B cell (primary cell): ENCODE measurements at regions not wholly inside any gene's neighbourhood (a gene's known extent, or its start where the extent isn't known, plus 50 kb on each side); places are given as distances from the start of the nearest gene placed in this dataset.

Source experiments
- ATAC-seq: fragments of 200-7000 bp; cut with Tn5 transposase; one replicate; pipeline ENCODE4 v1.10.0; 2021; ENCODE audit warnings: low read depth, mild to moderate bottlenecking, moderate number of reproducible peaks, moderate library complexity
- CTCF ChIA-PET: fragments of 350-600 bp; sonication (Branson Sonifier 250); formaldehyde crosslinking; loops from one replicate; lab custom pipeline; 2021; ENCODE audit warnings: antibody characterized with exemption, inconsistent platforms; lab: Charles Lee
- POLR2A ChIA-PET: fragments of 350-600 bp; sonication (Branson Sonifier 250); formaldehyde crosslinking; loops from one replicate; lab custom pipeline; 2021; ENCODE audit warnings: antibody characterized with exemption; lab: Charles Lee
- DNase-seq: peaks from one replicate; pipeline ENCODE4 v3.0.0; 2013
- H2AFZ ChIP-seq: 2 replicates; pipeline ENCODE4 v1.6.1; 2012; ENCODE audit warnings: mild to moderate bottlenecking, low read depth, low read length; ENCODE audit not compliant: insufficient read depth, poor library complexity, severe bottlenecking
- H3K27ac ChIP-seq, 2 donors: 1 replicate in 1 of 2; 2 replicates in 1 of 2; pipeline ENCODE4 v1.5.1; 2012 to 2013; ENCODE audit warnings: low read length in 2 of 2, mild to moderate bottlenecking in 2 of 2, moderate library complexity in 1 of 2
- H3K27me3 ChIP-seq, 4 experiments: fragments of 200-600 bp in 1 of 4; sonication (generic) in 1 of 4; replicated peaks in 1 of 4; 1 replicate in 2 of 4; 2 replicates in 2 of 4; pipeline versions ENCODE4 v1.6.1 to v1.7.0; 2013 to 2016; ENCODE audit warnings: low read length in 3 of 4, mild to moderate bottlenecking in 2 of 4, mixed read lengths in 1 of 4, moderate library complexity in 1 of 4; ENCODE audit not compliant: insufficient read depth in 4 of 4, control insufficient read depth in 3 of 4; ENCODE audit errors: control extremely low read depth in 1 of 4
- H3K36me3 ChIP-seq, 2 experiments: replicated peaks in 1 of 2; 1 replicate in 1 of 2; 2 replicates in 1 of 2; pipeline versions ENCODE4 v1.6.1 to v1.7.1; 2013; ENCODE audit warnings: low read length in 1 of 2; ENCODE audit not compliant: insufficient read depth in 2 of 2, control insufficient read depth in 1 of 2; ENCODE audit errors: control extremely low read depth in 1 of 2, extremely low read depth in 1 of 2
- H3K4me1 ChIP-seq, 2 donors: fragments of 200-600 bp in 1 of 2; sonication (generic) in 1 of 2; 1 replicate in 1 of 2; 2 replicates in 1 of 2; pipeline versions ENCODE4 v1.5.1 to v1.6.1; 2013 to 2017; ENCODE audit warnings: low read length in 2 of 2; ENCODE audit not compliant: control insufficient read depth in 2 of 2, insufficient read depth in 2 of 2
- H3K4me2 ChIP-seq: replicated peaks from 2 replicates; pipeline ENCODE3; 2012; ENCODE audit warnings: mild to moderate bottlenecking, low read depth, low read length; ENCODE audit not compliant: poor library complexity, severe bottlenecking
- H3K4me3 ChIP-seq, 5 experiments: fragments of 200-600 bp in 1 of 5; sonication (generic) in 1 of 5; 1 replicate in 3 of 5; 2 replicates in 2 of 5; pipeline versions ENCODE4 v1.5.1 to v1.7.0; 2011 to 2016; ENCODE audit warnings: low read length in 4 of 5, mild to moderate bottlenecking in 4 of 5, low read depth in 2 of 5, control low read depth in 1 of 5, moderate library complexity in 1 of 5; ENCODE audit not compliant: insufficient read depth in 1 of 5; ENCODE audit errors: control extremely low read depth in 1 of 5, extremely low read depth in 1 of 5
- H3K79me2 ChIP-seq: fragments of 200-600 bp; sonication (generic); one replicate; pipeline ENCODE4 v1.6.0; 2016; ENCODE audit warnings: low read length; ENCODE audit not compliant: control insufficient read depth, insufficient read depth
- H3K9ac ChIP-seq: fragments of 200-600 bp; sonication (generic); 2 replicates; pipeline ENCODE4 v1.6.1; 2017; ENCODE audit warnings: mild to moderate bottlenecking, low read length, moderate library complexity
- H3K9me3 ChIP-seq, 3 donors: one replicate each; pipeline versions ENCODE4 v1.6.1 to v1.7.1; 2013; ENCODE audit warnings: low read length in 2 of 3; ENCODE audit not compliant: control insufficient read depth in 2 of 3, insufficient read depth in 1 of 3; ENCODE audit errors: control extremely low read depth in 1 of 3
- H4K20me1 ChIP-seq: 2 replicates; pipeline ENCODE4 v1.6.0; 2012; ENCODE audit warnings: mild to moderate bottlenecking, low read length; ENCODE audit not compliant: insufficient read depth, control insufficient read depth, poor library complexity, severe bottlenecking
- H3K27ac Mint-ChIP-seq: one replicate; pipeline ENCODE4 v1.8.0; 2021; ENCODE audit warnings: mixed read lengths
- H3K27me3 Mint-ChIP-seq: one replicate; pipeline ENCODE4 v1.8.0; 2021; ENCODE audit warnings: mixed read lengths
- H3K4me1 Mint-ChIP-seq: one replicate; pipeline ENCODE4 v1.8.0; 2021; ENCODE audit warnings: mixed read lengths
- H3K4me3 Mint-ChIP-seq: one replicate; pipeline ENCODE4 v1.8.0; 2021; ENCODE audit warnings: mixed read lengths
- H3K9me3 Mint-ChIP-seq: one replicate; pipeline ENCODE4 v1.8.0; 2022; ENCODE audit warnings: mixed read lengths; ENCODE audit not compliant: insufficient read depth
- EZH2 ChIP-seq: IDR thresholded peaks from 2 replicates; pipeline ENCODE4 v1.6.1; 2012; ENCODE audit warnings: borderline replicate concordance, low read depth, mild to moderate bottlenecking, moderate library complexity, low read length; ENCODE audit not compliant: insufficient read depth, poor library complexity, severe bottlenecking
- WGBS: methylation state at CpG from one replicate; pipeline ENCODE4 v1.1.5; 2013; ENCODE audit warnings: missing lambda C conversion rate; ENCODE audit not compliant: insufficient coverage; 5-methylcytosine and 5-hydroxymethylcytosine counted together
- intact Hi-C: fragments of 100-400 bp; cut with micrococcal nuclease; formaldehyde crosslinking; loops from one replicate; pipeline ENCODE4 v1.10.0; 2022
- TF ChIP-seq, protein P1 (sequence below): fragments of 200-600 bp; IDR thresholded peaks from one replicate; pipeline ENCODE4 v1.8.0; 2022; ENCODE audit warnings: antibody characterized with exemption, mild to moderate bottlenecking

DNA sequence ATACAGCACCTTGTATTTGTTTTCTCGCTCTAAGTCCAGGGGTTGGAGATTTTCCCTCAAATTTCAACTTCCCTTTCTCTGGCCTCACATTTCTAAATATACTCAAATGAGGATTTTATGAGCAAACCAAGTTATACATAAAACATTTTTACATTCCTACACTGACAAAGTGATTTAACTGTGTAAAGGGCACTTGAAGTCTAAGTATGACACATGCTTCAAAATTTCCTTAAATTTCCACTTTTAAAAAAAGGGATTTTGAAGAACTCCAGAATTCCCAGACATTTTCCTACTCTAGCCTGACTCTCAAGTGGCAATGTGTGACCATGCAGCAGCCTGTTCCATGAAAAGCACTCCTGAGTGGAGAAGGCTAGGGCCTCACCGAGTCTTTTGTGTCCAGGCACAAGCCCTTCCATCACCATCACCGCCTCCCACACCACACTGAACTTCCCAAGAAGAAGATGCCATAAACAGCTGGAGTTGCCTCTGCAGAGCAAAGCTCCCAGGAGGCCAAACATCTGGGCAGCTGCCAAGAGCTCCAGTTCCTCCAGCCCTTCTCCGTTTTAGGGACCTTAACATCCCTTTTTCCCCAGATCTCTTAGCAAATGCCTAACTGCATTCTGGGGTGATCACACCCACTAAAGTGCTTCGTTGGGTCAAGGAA, 68.9 kb downstream of the NCR2 start:
- Histone ChIP-seq H3K4me1 (no peaks in the 10 kb centered on the region), H4K20me1 (no peaks in the 10 kb centered on the region), H3K27ac (no peak overlapping the region), H3K27me3 (peaks cover 0 to 30% (median 9%) of the 10 kb centered on the region in 4 experiments), H3K9ac (no peak overlapping the region), H3K9me3 (peaks cover 0 to 15% (median 0%) of the 10 kb centered on the region in 3 donors), H2AFZ (no peak overlapping the region), H3K4me2 (no peak overlapping the region), H3K4me3 (no peak overlapping the region), H3K79me2 (no peaks in the 10 kb centered on the region), H3K36me3 (no peaks in the 10 kb centered on the region)
- Mint-ChIP-seq H3K27me3 (peaks cover 37% of the 10 kb centered on the region), H3K27ac (no peak overlapping the region), H3K4me1 (no peaks in the 10 kb centered on the region), H3K4me3 (no peak overlapping the region), H3K9me3 (peaks cover 3% of the 10 kb centered on the region)
- ChIA-PET POLR2A (no interaction called here), CTCF (no interaction called here)
- intact Hi-C loops: no loop called here
- DNase-seq (no peak), ATAC-seq (no peak)
- TF ChIP-seq, protein P1, sequence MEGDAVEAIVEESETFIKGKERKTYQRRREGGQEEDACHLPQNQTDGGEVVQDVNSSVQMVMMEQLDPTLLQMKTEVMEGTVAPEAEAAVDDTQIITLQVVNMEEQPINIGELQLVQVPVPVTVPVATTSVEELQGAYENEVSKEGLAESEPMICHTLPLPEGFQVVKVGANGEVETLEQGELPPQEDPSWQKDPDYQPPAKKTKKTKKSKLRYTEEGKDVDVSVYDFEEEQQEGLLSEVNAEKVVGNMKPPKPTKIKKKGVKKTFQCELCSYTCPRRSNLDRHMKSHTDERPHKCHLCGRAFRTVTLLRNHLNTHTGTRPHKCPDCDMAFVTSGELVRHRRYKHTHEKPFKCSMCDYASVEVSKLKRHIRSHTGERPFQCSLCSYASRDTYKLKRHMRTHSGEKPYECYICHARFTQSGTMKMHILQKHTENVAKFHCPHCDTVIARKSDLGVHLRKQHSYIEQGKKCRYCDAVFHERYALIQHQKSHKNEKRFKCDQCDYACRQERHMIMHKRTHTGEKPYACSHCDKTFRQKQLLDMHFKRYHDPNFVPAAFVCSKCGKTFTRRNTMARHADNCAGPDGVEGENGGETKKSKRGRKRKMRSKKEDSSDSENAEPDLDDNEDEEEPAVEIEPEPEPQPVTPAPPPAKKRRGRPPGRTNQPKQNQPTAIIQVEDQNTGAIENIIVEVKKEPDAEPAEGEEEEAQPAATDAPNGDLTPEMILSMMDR: no peak
- TF ChIP-seq EZH2: no peak
- WGBS: 91% methylated on average over 4 of the region's 5 CpGs

DNA sequence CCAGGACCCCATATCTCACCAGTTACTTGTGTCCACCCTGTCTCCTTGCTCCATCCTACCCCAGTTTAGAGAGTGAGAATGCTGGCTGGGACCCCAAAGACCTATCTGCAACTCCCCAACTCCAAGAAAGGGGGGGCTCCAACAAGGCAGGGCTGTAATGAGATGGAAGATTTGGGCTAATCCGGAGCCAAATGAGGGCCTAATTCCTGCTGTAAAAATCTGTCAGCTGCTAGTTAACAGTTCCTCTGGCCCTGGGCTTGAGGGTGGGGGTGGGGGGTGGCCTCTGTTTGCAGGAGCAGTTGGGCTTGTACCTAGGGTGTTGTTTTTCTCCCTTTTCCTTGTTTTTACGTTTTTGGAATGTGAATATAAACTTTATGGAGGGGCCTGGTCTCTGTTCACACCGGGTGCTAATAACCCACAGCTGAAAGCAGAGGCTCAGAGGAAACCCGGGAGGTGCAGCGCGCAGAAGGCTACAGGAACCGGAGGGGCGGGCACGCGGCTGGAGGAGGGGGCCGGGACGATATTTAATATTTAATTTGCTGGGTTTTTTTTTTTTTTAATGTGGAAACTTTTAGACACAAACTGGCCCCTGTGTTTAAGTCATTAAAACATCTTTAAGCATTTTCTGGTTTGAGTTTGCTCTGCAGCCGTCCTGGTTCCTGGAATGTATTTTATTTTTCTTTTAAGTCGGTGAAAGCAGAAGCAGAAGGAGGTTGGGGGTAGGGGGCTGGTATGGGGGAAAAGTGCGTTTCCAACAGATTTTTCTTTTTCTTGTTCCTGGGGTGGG, 70.7 kb downstream of the NCR2 start:
- CTCF ChIA-PET: no interaction called here
- ATAC-seq (no peak), DNase-seq (no peak)
- Histone ChIP-seq H3K9ac (no peak overlapping the region), H3K9me3 (peaks cover 0 to 11% (median 0%) of the 10 kb centered on the region in 3 donors), H2AFZ (no peak overlapping the region), H3K27ac (no peak overlapping the region), H3K79me2 (no peaks in the 10 kb centered on the region), H4K20me1 (no peaks in the 10 kb centered on the region), H3K36me3 (no peaks in the 10 kb centered on the region), H3K4me3 (no peak overlapping the region), H3K4me1 (no peaks in the 10 kb centered on the region), H3K4me2 (no peak overlapping the region), H3K27me3 (peaks cover 0 to 21% (median 9%) of the 10 kb centered on the region in 4 experiments)
- Mint-ChIP-seq H3K4me1 (no peaks in the 10 kb centered on the region), H3K27me3 (peaks cover 34% of the 10 kb centered on the region), H3K27ac (no peak overlapping the region), H3K4me3 (no peak overlapping the region), H3K9me3 (peaks cover 3% of the 10 kb centered on the region)
- intact Hi-C loops: no loop called here
- TF ChIP-seq EZH2: no peak
- POLR2A ChIA-PET: no interaction called here
- 11% methylated on average over 5 of the region's 15 CpGs for whole genome bisulfite sequencing
